ENCODE measurements at regions not wholly inside any gene's neighbourhood (a gene's known extent, or its start where the extent isn't known, plus 50 kb on each side); places are given as distances from the start of the nearest gene placed in this dataset.

- TF ChIP-seq CTCF (conservative IDR thresholded peaks at IDR 0.05; ENCODE audit: low read depth, low read length) (no peak), EZH2 (IDR thresholded peaks at IDR 0.05; ENCODE audit: borderline replicate concordance, low read depth, low read length, poor library complexity, severe bottlenecking) (no peak)
These were observed 1460.0 kb upstream of the ADGRB3 start for GRCh38 chr6:67175101-67175500.

Data from A673 (cell line).